Hindlimb muscle (tissue), 1 donor: ENCODE measurements at regions not wholly inside any gene's neighbourhood (a gene's known extent, or its start where the extent isn't known, plus 50 kb on each side); places are given as distances from the start of the nearest gene placed in this dataset.
A peak's percentile ranks its signal among the peaks of the same experiment; 100 is the strongest.

ENCODE experiments used
- DNase-seq: peaks from one replicate; pipeline ENCODE4 v3.0.0-alpha.2; 2013

DNA sequence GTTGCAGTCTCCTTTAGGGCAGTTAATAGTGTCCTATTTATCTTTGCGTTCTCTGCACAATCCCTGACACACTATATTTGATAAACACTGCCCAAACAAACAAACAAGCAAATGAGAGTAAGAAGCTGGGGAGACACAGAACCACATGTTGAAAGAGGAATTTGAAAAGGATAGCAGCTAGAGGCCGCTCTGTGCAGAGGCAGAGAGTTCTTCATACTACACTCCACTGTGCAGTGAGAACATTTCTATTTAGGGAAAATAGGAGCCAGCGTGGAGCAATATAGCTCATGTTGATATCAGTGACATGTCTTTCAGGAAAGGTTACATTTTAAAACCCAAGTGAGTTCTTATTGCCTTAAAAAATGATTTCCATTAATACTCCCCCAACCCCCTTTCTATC lies 140.3 kb upstream of the SEL1L start:
- peak; percentile 15 for DNase-seq

DNA sequence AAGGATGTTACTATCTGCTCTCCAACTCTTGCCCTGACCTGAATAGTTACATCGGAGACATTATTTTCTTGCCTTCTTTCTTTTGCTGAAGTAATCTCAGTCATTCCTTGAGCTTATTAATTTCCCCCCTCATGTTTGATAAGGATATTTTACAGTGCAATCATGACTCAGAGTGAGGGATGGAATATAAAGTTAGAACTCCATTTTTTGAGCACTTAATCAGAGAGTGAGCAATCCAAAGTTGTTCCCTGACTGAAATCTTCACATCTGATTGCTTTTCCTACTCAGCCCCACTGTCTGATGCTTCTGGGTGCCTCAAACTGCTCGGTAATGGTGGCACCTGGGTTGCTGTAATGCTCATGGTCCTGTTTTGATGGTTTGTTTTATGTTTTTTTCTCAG lies 142.7 kb upstream of the SEL1L start:
- DNase-seq = no peak

- DNase-seq = no peak
Observed at GRCh38 chr14:81676879-81677278, 143.2 kb upstream of the SEL1L start.

DNA sequence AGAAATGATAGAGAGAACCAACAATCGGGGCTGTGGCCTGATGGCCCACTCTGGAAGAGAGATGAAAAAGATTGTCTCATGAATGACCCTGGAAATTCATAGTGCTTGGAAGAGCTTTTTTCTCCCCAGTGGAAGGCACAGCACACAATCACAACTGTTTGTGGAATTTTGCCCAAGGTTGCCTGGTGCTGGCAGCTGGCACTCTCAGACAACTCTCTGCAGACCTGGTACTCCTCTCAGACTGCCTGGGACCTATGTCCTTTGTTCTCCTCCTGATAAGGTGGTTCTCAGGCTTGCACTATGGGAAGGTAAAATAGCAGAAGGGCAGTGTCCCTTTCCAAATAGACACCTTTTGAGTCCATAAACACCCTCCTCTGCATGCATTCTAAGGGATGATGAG lies 144.1 kb upstream of the SEL1L start:
- no peak for DNase-seq

- DNase-seq = no peak
Observed at GRCh38 chr14:81679226-81679625, 145.6 kb upstream of the SEL1L start.

GRCh38 chr14:81681541-81681940 lies 147.9 kb upstream of the SEL1L start:
- peak; percentile 16 for DNase-seq

- DNase-seq = no peak
Observed at GRCh38 chr14:81682134-81682533, 148.5 kb upstream of the SEL1L start.

DNA sequence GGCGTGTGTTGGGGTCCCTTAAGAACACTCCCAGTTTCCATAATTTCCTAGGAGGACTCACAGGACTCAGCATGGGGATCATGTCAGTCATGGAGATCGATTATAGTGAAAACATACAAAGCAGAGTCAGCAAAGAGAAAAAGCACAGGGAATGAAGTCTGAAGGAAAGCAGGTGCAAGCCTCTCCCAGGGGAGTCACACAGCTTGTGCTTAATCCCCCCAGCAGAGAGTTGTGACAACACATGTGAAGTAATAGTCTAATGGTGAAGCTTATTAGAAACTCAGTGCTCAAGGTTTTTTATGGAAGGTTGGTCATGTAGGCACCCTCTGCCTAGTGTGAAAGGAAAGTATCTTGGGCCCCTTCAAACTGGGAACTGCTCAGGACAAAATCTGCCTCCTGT lies 149.0 kb upstream of the SEL1L start:
- no peak for DNase-seq

DNA sequence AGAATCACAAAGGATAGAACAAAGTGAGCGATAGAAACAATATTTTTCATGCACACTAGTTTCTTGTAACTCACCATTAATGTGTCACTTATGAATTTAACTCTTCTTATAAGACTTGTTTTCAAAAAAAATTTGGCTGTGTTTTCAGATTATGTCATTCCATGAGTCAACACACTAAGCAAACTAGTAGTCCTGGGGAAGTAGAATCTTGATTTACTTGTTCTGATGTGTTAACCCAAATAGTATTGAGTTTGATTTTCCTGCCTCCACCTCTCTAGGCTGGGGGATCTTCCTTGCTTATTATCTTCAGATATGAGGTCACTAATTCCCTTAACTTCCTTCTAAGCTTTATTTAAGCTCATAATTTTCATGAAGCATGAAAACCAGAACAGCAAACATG lies 151.0 kb upstream of the SEL1L start:
- no peak for DNase-seq

- DNase-seq = no peak
Observed at GRCh38 chr14:81686512-81686911, 152.9 kb upstream of the SEL1L start.

GRCh38 chr14:81691931-81692330 lies 158.3 kb upstream of the SEL1L start:
- DNase-seq = no peak

GRCh38 chr14:81694419-81694818 lies 160.8 kb upstream of the SEL1L start:
- no peak for DNase-seq

- no peak for DNase-seq
Observed at GRCh38 chr14:81709681-81710080, 176.0 kb upstream of the SEL1L start.

DNA sequence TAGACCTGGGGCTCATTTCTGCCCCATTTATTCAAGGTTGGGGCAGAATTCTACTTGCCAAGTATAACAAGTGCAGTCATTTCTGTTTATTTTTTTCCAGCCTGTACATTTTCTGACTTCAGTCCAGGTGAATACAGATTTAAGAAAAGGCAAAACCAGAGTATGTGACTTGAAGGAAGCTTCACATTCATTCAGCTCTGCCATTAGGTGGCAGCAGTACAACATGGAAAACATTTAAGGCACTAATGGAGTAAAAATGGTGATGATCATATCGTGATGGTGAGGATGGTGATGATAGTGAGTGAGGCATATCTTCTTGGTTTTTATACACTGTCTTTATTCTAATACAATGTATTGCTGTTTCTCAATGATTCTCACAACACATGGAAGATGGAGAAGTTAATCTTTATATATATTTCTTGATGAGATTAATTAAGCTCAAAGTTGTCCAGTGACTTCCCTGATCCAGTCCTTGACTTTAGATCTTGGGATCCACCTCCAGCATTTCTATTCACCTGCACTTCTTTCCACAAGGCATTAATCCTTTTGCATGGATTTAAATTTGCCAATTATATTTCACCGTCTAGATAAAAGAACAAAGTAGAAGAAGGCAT lies 176.7 kb upstream of the SEL1L start:
- peak; percentile 69 for DNase-seq

- DNase-seq = no peak
Observed at GRCh38 chr14:81715731-81716130, 182.1 kb upstream of the SEL1L start.

DNA sequence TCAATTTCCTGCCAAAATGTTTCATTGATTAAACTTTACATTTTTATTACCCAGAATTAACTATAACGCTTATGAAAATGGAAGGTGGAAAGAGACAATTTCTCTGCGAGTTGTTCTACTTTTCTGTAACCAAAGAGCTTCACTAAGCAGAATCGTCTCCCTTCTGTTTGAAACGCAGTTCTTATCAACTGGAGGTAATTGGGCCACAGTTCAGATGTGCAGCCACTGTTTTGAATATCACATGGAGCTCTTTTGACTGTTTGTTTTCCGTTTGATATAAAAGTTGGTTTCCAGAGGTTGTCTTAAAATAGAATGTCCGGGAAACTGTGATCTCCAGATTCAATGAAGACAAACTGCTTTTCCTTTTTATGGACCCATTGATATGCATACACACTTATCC lies 183.3 kb upstream of the SEL1L start:
- DNase-seq = no peak

DNA sequence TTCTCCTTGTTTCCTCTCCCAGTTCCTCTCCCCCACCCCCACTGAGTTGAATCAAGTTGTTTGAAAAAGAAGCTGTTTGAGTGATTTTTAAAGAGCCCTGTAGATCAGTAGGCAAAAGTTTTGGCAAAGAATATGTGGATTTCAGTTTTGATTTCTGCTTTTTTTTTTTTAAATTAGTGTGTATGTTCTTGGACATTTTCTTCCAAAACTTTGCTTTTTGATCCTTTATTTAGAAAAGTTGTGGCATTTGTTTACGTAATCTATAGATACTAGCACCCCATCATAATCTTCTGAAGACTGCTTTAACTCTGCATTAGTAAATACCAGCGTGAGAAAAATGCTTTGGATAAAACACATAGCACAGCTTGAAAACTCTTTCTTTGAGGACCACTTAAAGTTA lies 190.3 kb upstream of the SEL1L start:
- no peak for DNase-seq

- no peak for DNase-seq
Observed at GRCh38 chr14:81727218-81727617, 193.6 kb upstream of the SEL1L start.

DNA sequence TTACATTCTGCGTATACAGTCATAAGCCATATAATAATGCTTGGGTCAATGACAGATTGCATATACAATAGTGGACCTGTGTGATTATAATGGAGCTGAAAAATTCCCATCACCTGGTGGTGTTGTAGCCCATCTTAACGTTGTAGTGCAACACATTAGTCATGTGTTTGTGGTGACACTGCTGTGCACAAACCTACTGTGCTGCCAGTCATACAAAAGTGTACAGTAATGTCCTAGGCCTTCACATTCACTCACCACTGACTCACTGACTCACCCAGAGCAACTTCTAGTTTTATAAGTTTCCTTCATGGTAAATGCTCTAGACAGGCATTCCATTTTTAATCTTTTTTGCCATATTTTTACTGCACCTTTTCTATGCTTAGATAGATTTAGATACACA lies 194.8 kb upstream of the SEL1L start:
- DNase-seq = no peak

DNA sequence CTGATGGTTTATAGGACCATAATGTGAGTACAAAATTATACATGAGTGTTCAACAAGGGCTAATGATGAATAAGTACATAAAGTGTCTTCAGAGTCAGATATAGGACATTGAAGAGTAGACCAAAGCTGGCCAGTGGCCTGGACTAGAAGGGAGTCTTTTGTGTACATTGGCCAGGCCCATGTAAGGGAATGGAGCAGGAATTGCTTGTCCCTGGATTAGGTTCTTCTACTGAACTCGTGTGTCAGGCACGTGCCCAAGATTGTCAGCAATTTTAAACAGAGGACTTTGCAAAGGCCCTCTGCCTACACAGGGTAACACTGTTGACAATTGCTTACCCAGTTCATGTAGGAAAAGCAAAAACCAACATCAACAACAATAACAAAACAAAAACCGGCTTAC lies 196.0 kb upstream of the SEL1L start:
- DNase-seq = no peak

GRCh38 chr14:81737938-81738337 lies 204.3 kb upstream of the SEL1L start:
- DNase-seq = no peak

GRCh38 chr14:81738946-81739659 lies 205.4 kb upstream of the SEL1L start:
- no peak for DNase-seq

DNA sequence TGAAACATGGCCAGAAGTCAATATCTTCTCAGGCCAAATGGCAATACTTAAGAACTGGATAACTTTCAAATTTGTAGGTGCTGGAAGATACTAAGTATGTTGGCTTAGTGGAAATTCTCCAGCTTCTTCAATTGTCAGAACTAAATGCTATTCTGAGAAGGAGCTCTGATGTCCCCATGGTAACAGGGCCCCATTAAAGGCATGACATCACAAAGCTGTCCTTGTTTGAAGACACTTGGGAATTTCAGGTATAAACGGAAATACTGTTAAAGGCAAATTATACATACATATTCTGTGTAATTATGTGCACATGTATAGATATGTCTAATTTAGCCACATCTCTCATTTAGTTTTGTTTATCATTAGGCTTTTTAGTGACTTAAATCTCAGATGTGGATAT lies 210.0 kb upstream of the SEL1L start:
- DNase-seq = no peak

GRCh38 chr14:81751198-81751597 lies 217.5 kb upstream of the SEL1L start:
- no peak for DNase-seq

DNA sequence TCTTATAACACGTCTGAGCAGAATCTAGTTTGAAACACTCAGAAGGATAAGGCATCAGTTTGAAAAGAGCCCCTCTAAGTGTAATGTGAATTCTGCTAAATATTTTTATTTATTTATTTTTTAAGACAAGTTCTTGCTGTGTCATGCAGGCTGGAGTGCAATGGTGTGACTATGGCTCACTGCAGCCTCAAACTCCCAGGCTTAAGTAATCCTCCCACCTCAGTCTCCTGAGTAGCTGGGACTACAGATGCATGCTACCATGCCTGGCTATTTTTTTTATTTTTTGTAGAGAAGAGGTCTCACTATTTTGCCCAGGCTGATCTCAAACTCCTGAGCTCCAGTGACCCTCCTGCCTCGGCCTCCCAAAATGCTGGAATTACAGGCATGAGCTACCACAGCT lies 225.9 kb upstream of the SEL1L start:
- no peak for DNase-seq
